ENCODE measurements at regions not wholly inside any gene's neighbourhood (a gene's known extent, or its start where the extent isn't known, plus 50 kb on each side); places are given as distances from the start of the nearest gene placed in this dataset.

DNA sequence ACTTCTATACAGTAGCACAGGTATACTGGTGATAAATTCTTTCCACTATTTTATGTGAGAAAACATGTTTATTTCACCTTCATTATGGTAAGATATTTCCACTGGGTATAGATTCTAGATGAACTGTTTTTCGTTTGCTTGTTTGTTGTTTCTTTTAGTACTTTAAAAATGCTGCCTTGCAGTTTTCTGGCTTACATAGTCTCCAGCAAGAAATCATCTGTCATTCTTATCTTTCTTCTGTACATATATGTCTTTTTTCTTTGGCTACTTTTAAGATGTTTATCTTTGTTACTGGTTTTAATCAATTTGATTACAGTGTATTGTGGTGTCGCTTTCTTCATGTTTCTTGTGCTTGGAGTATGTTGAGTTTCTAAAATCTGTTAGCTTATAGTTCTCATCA is 333.3 kb upstream of the HTR2A start:
- peaks cover 9% of the 10 kb centered on the region; the same call in 1 of the 2 replicates for H3K9me3 ChIP-seq (ENCODE audit: insufficient read depth, low read length)
- H3K4me1 ChIP-seq (ENCODE audit: insufficient read depth, insufficient read length) = no peaks in the 10 kb centered on the region
- H3K4me3 ChIP-seq (ENCODE audit: insufficient read length, low read depth) = no peak overlapping the region
- no peaks in the 10 kb centered on the region for H3K27me3 ChIP-seq (ENCODE audit: insufficient read depth, insufficient read length)
- no peaks in the 10 kb centered on the region for H3K36me3 ChIP-seq (ENCODE audit: insufficient read depth, insufficient read length, low read length)
- TF ChIP-seq ZNF274 (IDR thresholded peaks at IDR 0.05; ENCODE audit: low read depth, low read length) (no peak), YY1 (IDR thresholded peaks at IDR 0.05; ENCODE audit: insufficient read depth, insufficient read length) (no peak)
- no peak overlapping the region for H3K9ac ChIP-seq (ENCODE audit: insufficient read length, low read depth)
- no peak for DNase-seq (ENCODE audit: low read depth, low spot score)

DNA sequence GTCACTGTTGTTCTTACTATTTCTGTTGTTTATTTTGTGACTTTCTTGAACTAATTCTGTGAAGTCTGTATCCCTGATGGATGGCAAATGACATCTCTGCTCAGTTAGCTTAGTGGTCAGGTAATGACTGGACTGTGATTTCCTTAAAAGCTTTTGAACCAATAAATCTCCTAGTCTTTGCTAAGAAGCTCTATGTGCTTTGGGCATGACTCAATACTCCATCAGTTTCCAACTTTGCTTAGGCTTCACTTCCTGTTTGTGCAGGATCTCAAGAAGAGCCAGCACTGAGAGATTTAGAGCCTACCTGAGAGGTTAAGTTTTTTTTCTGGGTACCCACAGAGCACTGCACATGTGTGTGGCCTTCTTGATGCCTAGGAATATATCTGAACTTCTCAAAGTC is 329.7 kb upstream of the HTR2A start:
- Histone ChIP-seq H3K4me3 (ENCODE audit: insufficient read length, low read depth) (no peak overlapping the region), H3K27me3 (ENCODE audit: insufficient read depth, insufficient read length) (no peaks in the 10 kb centered on the region), H3K9me3 (ENCODE audit: insufficient read depth, low read length) (peaks cover 9% of the 10 kb centered on the region; the same call in 1 of the 2 replicates), H3K36me3 (ENCODE audit: insufficient read depth, insufficient read length, low read length) (no peaks in the 10 kb centered on the region), H3K4me1 (ENCODE audit: insufficient read depth, insufficient read length) (no peaks in the 10 kb centered on the region), H3K9ac (ENCODE audit: insufficient read length, low read depth) (no peak overlapping the region)
- no peak for DNase-seq (ENCODE audit: low read depth, low spot score)
- TF ChIP-seq ZNF274 (IDR thresholded peaks at IDR 0.05; ENCODE audit: low read depth, low read length) (no peak), SUZ12 (IDR thresholded peaks at IDR 0.05; ENCODE audit: extremely low read depth, insufficient read depth, insufficient read length) (no peak), YY1 (IDR thresholded peaks at IDR 0.05; ENCODE audit: insufficient read depth, insufficient read length) (no peak)

DNA sequence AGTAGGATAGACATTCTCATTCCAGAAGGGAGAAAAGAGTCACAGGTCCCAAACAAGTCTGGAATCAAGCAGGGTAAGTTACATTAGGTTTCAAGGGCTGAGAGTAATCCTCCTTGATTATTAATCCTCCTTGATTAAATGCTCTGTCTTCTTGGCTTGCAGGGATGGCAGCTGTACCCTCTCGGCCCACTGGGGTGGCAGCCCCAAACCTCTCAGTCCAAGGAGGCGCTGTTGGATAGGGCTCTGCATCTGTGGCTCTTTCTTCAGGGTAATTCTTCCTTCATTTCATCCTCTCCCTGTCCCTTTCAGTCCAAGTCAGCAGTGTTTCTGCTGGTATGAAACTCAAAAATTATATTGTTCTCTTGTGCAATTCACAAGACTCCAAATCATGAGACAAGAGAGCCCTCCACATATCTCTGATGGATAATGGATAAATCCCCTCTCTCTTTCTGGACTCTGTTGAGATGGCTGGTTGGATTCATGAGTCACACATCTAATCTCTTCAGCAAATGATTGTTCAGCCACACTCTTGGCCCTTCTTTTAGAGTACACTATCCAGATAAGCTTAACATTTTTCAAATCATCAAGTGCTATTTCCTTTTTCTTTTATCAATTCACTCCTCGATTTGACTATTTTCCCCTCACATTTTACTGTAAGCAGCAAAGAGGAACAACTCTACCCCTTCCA is 323.7 kb upstream of the HTR2A start:
- DNase-seq (ENCODE audit: low read depth, low spot score) = no peak

DNA sequence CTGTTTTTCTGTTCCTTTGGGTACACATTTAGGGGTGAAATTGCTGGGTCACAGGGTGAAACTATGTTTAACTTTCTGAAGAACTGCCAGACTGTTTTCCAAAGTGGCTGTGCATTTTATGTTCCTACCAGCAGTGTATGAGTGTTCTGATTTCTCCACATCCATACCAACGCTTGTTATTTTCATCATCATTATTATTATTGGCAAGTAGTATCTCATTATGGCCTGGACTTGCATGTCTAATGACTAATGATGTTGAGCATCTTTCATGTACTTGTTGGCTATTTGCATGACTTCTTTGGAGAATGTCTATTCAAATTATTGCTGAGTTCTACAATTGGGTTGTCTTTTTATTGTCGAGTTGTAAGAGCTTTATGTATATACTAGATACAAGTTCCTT is 321.8 kb upstream of the HTR2A start:
- no peak overlapping the region for H3K9ac ChIP-seq (ENCODE audit: insufficient read length, low read depth)
- H3K36me3 ChIP-seq (ENCODE audit: insufficient read depth, insufficient read length, low read length) = no peaks in the 10 kb centered on the region
- no peak overlapping the region for H3K4me3 ChIP-seq (ENCODE audit: insufficient read length, low read depth)
- TF ChIP-seq YY1 (IDR thresholded peaks at IDR 0.05; ENCODE audit: insufficient read depth, insufficient read length) (no peak), SUZ12 (IDR thresholded peaks at IDR 0.05; ENCODE audit: extremely low read depth, insufficient read depth, insufficient read length) (no peak), ZNF274 (IDR thresholded peaks at IDR 0.05; ENCODE audit: low read depth, low read length) (no peak)
- no peaks in the 10 kb centered on the region for H3K27me3 ChIP-seq (ENCODE audit: insufficient read depth, insufficient read length)
- DNase-seq (ENCODE audit: low read depth, low spot score) = no peak
- H3K4me1 ChIP-seq (ENCODE audit: insufficient read depth, insufficient read length) = no peaks in the 10 kb centered on the region
- H3K9me3 ChIP-seq (ENCODE audit: insufficient read depth, low read length) = peaks cover 6% of the 10 kb centered on the region; the same call in 1 of the 2 replicates

More for the DNA sequence above, 323.7 kb upstream of the HTR2A start:
- Histone ChIP-seq H3K9ac (ENCODE audit: insufficient read length, low read depth) (no peak overlapping the region), H3K4me1 (ENCODE audit: insufficient read depth, insufficient read length) (no peaks in the 10 kb centered on the region), H3K27me3 (ENCODE audit: insufficient read depth, insufficient read length) (no peaks in the 10 kb centered on the region), H3K4me3 (ENCODE audit: insufficient read length, low read depth) (no peak overlapping the region), H3K36me3 (ENCODE audit: insufficient read depth, insufficient read length, low read length) (no peaks in the 10 kb centered on the region), H3K9me3 (ENCODE audit: insufficient read depth, low read length) (no peaks in the 10 kb centered on the region)
- TF ChIP-seq SUZ12 (IDR thresholded peaks at IDR 0.05; ENCODE audit: extremely low read depth, insufficient read depth, insufficient read length) (no peak), YY1 (IDR thresholded peaks at IDR 0.05; ENCODE audit: insufficient read depth, insufficient read length) (no peak), ZNF274 (IDR thresholded peaks at IDR 0.05; ENCODE audit: low read depth, low read length) (no peak)

DNA sequence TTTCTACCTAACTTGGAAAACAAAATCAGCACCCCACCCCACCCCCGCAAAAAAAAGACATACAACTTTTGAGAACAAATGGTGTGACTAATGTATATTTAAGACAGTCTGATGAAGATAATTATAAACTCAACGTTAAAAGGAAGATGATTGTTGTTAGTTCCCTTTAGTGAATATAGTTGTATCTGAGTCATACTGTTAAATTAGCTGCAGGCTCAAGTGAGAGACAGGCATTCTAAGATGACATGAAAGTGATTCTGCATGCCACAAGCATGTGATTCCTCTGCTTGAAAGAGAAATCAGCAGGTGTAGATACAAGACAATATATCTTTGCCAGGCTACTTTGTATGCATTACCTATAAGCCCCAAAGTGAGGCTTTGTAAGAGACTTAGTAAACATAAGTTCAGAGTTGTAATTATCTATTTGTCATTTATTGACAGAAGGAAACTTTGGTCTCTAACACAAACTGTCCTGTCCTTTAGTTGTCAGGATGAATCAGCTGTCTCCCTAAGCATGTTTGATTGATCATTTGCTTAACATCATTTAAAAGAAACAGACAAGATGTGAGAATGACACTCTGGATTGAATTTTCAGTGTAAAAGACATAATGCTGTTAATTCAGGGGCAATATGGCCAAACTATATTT is 319.4 kb upstream of the HTR2A start:
- Histone ChIP-seq H3K9ac (ENCODE audit: insufficient read length, low read depth) (no peak overlapping the region), H3K27me3 (ENCODE audit: insufficient read depth, insufficient read length) (no peaks in the 10 kb centered on the region), H3K4me3 (ENCODE audit: insufficient read length, low read depth) (no peak overlapping the region), H3K9me3 (ENCODE audit: insufficient read depth, low read length) (peaks cover 6% of the 10 kb centered on the region; the same call in 1 of the 2 replicates), H3K36me3 (ENCODE audit: insufficient read depth, insufficient read length, low read length) (no peaks in the 10 kb centered on the region), H3K4me1 (ENCODE audit: insufficient read depth, insufficient read length) (no peaks in the 10 kb centered on the region)
- no peak for TF ChIP-seq YY1 (IDR thresholded peaks at IDR 0.05; ENCODE audit: insufficient read depth, insufficient read length)
- TF ChIP-seq ZNF274 (IDR thresholded peaks at IDR 0.05; ENCODE audit: low read depth, low read length) = no peak
- TF ChIP-seq SUZ12 (IDR thresholded peaks at IDR 0.05; ENCODE audit: extremely low read depth, insufficient read depth, insufficient read length) = no peak
- DNase-seq (ENCODE audit: low read depth, low spot score) = no peak

DNA sequence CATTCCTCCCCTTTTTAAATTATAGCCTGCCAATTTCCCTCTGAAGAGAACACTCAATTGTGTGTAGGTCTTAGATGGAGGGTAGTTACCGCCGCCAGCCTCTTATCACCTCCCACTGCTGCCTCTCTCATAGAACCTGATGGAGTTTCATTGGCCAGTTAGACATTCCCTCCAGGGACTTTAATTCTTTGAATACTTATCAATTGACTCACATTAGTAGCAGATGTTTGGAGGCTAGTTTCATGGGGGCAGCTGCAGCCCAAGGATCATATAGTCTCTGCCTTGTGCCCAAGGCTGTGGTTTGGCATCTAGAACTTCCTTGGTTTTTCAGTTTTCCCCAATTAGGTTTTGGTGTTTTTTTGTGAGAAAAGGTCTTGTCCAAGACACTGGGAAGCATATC is 318.9 kb upstream of the HTR2A start:
- H3K4me1 ChIP-seq (ENCODE audit: insufficient read depth, insufficient read length) = no peaks in the 10 kb centered on the region
- H3K4me3 ChIP-seq (ENCODE audit: insufficient read length, low read depth) = no peak overlapping the region
- peaks cover 6% of the 10 kb centered on the region; the same call in 1 of the 2 replicates for H3K9me3 ChIP-seq (ENCODE audit: insufficient read depth, low read length)
- TF ChIP-seq ZNF274 (IDR thresholded peaks at IDR 0.05; ENCODE audit: low read depth, low read length) (no peak), YY1 (IDR thresholded peaks at IDR 0.05; ENCODE audit: insufficient read depth, insufficient read length) (no peak), SUZ12 (IDR thresholded peaks at IDR 0.05; ENCODE audit: extremely low read depth, insufficient read depth, insufficient read length) (no peak)
- H3K36me3 ChIP-seq (ENCODE audit: insufficient read depth, insufficient read length, low read length) = no peaks in the 10 kb centered on the region
- no peaks in the 10 kb centered on the region for H3K27me3 ChIP-seq (ENCODE audit: insufficient read depth, insufficient read length)
- no peak overlapping the region for H3K9ac ChIP-seq (ENCODE audit: insufficient read length, low read depth)
- no peak for DNase-seq (ENCODE audit: low read depth, low spot score)

DNA sequence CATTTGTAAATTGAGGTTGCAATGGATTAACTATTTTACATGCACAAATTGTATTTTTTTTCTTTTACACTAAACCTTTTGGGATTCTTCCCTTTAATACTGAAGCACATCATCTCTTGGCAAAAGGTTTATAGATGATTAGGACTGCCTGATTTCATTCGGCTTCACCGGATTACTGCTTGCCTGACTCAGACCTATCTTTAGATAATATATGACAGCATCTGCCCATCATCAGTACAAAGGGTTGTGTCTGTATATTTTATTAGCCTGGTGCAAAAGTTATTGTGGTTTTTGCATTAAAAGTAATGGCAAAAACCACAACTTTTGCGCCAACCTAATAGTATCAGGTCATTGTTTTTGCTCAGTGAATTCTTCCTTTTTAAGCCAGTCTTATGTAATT is 316.2 kb upstream of the HTR2A start:
- Histone ChIP-seq H3K9me3 (ENCODE audit: insufficient read depth, low read length) (peaks cover 6% of the 10 kb centered on the region; the same call in 1 of the 2 replicates), H3K4me1 (ENCODE audit: insufficient read depth, insufficient read length) (no peaks in the 10 kb centered on the region), H3K4me3 (ENCODE audit: insufficient read length, low read depth) (no peak overlapping the region), H3K27me3 (ENCODE audit: insufficient read depth, insufficient read length) (no peaks in the 10 kb centered on the region), H3K36me3 (ENCODE audit: insufficient read depth, insufficient read length, low read length) (no peaks in the 10 kb centered on the region), H3K9ac (ENCODE audit: insufficient read length, low read depth) (no peak overlapping the region)
- TF ChIP-seq YY1 (IDR thresholded peaks at IDR 0.05; ENCODE audit: insufficient read depth, insufficient read length) (no peak), SUZ12 (IDR thresholded peaks at IDR 0.05; ENCODE audit: extremely low read depth, insufficient read depth, insufficient read length) (no peak), ZNF274 (IDR thresholded peaks at IDR 0.05; ENCODE audit: low read depth, low read length) (no peak)
- no peak for DNase-seq (ENCODE audit: low read depth, low spot score)
